Stomach (tissue), 8 donors: ENCODE measurements at regions not wholly inside any gene's neighbourhood (a gene's known extent, or its start where the extent isn't known, plus 50 kb on each side); places are given as distances from the start of the nearest gene placed in this dataset.
"Not testable (repeated sequence)": the region's sequence is repeated elsewhere in the genome, so short reads cannot be mapped to it uniquely, and the experiment has no call there.

Experiments used
- DNase-seq, 2 donors: peaks; one replicate each; pipeline versions ENCODE4 v3.0.0 to v3.0.0-alpha.2; 2013 to 2019
- H3K27ac ChIP-seq, 5 donors: fragments of 200-600 bp in 4 of 5; sonication (generic) in 4 of 5; one replicate each; pipeline ENCODE4 v1.5.1; 2013 to 2019; ENCODE audit warnings: mild to moderate bottlenecking in 1 of 5, moderate library complexity in 1 of 5
- H3K27me3 ChIP-seq, 3 donors: fragments of 200-600 bp; sonication (generic); one replicate each; pipeline ENCODE4 v1.5.1; 2017 to 2019; ENCODE audit warnings: mixed run types in 1 of 3
- H3K36me3 ChIP-seq, 4 donors: fragments of 200-600 bp; sonication (generic); 1 replicate in 3 of 4; 2 replicates in 1 of 4; pipeline ENCODE4 v1.5.1; 2016 to 2019
- H3K4me1 ChIP-seq, 4 donors: fragments of 200-600 bp; sonication (generic); one replicate each; pipeline ENCODE4 v1.5.1; 2016 to 2019
- H3K4me3 ChIP-seq, 4 donors: fragments of 200-600 bp; sonication (generic) in 3 of 4; one replicate each; pipeline ENCODE4 v1.5.1; 2016 to 2019; ENCODE audit warnings: mild to moderate bottlenecking in 1 of 4
- H3K9me3 ChIP-seq, 4 donors: fragments of 200-600 bp; sonication (generic); one replicate each; pipeline ENCODE4 v1.5.1; 2016 to 2019
- CTCF ChIP-seq, 7 experiments: fragments of 450-650 bp in 4 of 7; fragments of 200-600 bp in 3 of 7; sonication (generic) in 3 of 7; IDR thresholded peaks; one replicate each; pipeline ENCODE4 v1.5.1; 2016 to 2019; ENCODE audit warnings: antibody characterized with exemption in 7 of 7, control low read depth in 2 of 7, mild to moderate bottlenecking in 1 of 7
- EP300 ChIP-seq: sonication (generic); formaldehyde crosslinking; IDR thresholded peaks from one replicate; pipeline ENCODE4 v1.6.1; 2017; ENCODE audit warnings: antibody characterized with exemption
- POLR2A ChIP-seq, 4 donors: fragments of 450-650 bp; IDR thresholded peaks; one replicate each; pipeline ENCODE4 v1.6.1; 2016; ENCODE audit warnings: antibody characterized with exemption in 4 of 4, control low read depth in 2 of 4, mild to moderate bottlenecking in 1 of 4, moderate library complexity in 1 of 4
- POLR2AphosphoS5 ChIP-seq, 3 donors: sonication (generic); formaldehyde crosslinking; IDR thresholded peaks; one replicate each; pipeline ENCODE4 v1.6.1; 2016; ENCODE audit warnings: antibody characterized with exemption in 3 of 3
- WGBS, 5 donors: extraction: QIAGEN DNeasy Blood & Tissue Kit in 3 of 5; methylation state at CpG; one replicate each; pipeline versions ENCODE4 v1.1.5 to v1.1.7; 2013 to 2018; 5-methylcytosine and 5-hydroxymethylcytosine counted together
- intact Hi-C: fragments of 100-400 bp; cut with DNase I; formaldehyde crosslinking; loops from one replicate; pipeline ENCODE4 v1.15.1; 2023; ENCODE audit warnings: low total_unique reads
- donor health status: healthy with polysubstance abuse.
- donor health status: Bipolar disorder and iron deficiency.
- donor health status: healthy.

GRCh38 chr12:43206396-43206795, 345.6 kb downstream of the ADAMTS20 start:
- no peak overlapping the region for H3K27ac ChIP-seq
- no peaks in the 10 kb centered on the region for H3K9me3 ChIP-seq
- no peaks in the 10 kb centered on the region for H3K36me3 ChIP-seq
- no peak for DNase-seq
- H3K4me1 ChIP-seq, result no peaks in the 10 kb centered on the region
- H3K4me3 ChIP-seq, result no peak overlapping the region
- H3K27me3 ChIP-seq, result no peaks in the 10 kb centered on the region
- intact Hi-C loops, result no loop called here
- TF ChIP-seq POLR2A (IDR thresholded peaks at IDR 0.05) (no peak), CTCF (IDR thresholded peaks at IDR 0.05) (no peak), POLR2AphosphoS5 (IDR thresholded peaks at IDR 0.05) (no peak), EP300 (no peak)

GRCh38 chr12:43198608-43199007, 353.4 kb downstream of the ADAMTS20 start:
- H3K27me3 ChIP-seq, result no peaks in the 10 kb centered on the region
- no peaks in the 10 kb centered on the region for H3K36me3 ChIP-seq
- H3K4me1 ChIP-seq, result no peaks in the 10 kb centered on the region
- no peaks in the 10 kb centered on the region for H3K9me3 ChIP-seq
- H3K4me3 ChIP-seq, result no peak overlapping the region
- 52 to 69% (median 62%) methylated on average over 2 of the region's 2 CpGs for WGBS, 5 donors
- no peak for TF ChIP-seq POLR2AphosphoS5 (IDR thresholded peaks at IDR 0.05)
- TF ChIP-seq EP300, result no peak
- TF ChIP-seq CTCF (IDR thresholded peaks at IDR 0.05), result no peak
- no peak for TF ChIP-seq POLR2A (IDR thresholded peaks at IDR 0.05)
- no peak for DNase-seq
- intact Hi-C loops, result no loop called here
- H3K27ac ChIP-seq, result no peak overlapping the region

GRCh38 chr12:43196268-43196907, 355.6 kb downstream of the ADAMTS20 start:
- intact Hi-C loops, result no loop called here
- Histone ChIP-seq H3K9me3 (no peaks in the 10 kb centered on the region), H3K27ac (no peak overlapping the region), H3K36me3 (no peaks in the 10 kb centered on the region), H3K4me1 (no peaks in the 10 kb centered on the region), H3K4me3 (no peak overlapping the region), H3K27me3 (no peaks in the 10 kb centered on the region)
- TF ChIP-seq EP300 (no peak), POLR2A (IDR thresholded peaks at IDR 0.05) (no peak), CTCF (IDR thresholded peaks at IDR 0.05) (no peak), POLR2AphosphoS5 (IDR thresholded peaks at IDR 0.05) (no peak)
- 79 to 91% (median 82%) methylated on average over 2 of the region's 2 CpGs for WGBS, 5 donors
- no peak for DNase-seq

GRCh38 chr12:43193096-43193495, 358.9 kb downstream of the ADAMTS20 start:
- H3K4me1 ChIP-seq, H3K27ac ChIP-seq, H3K36me3 ChIP-seq, H3K9me3 ChIP-seq, intact Hi-C loops, H3K4me3 ChIP-seq, H3K27me3 ChIP-seq, DNase-seq: not testable (repeated sequence)
- 58 to 74% (median 70%) methylated on average over 2 of the region's 2 CpGs for WGBS, 5 donors

GRCh38 chr12:43192442-43192841, 359.6 kb downstream of the ADAMTS20 start:
- WGBS, 5 donors, result 80 to 90% (median 85%) methylated on average over 2 of the region's 2 CpGs
- H3K4me1 ChIP-seq, intact Hi-C loops, H3K27ac ChIP-seq, H3K4me3 ChIP-seq, DNase-seq, H3K9me3 ChIP-seq, H3K36me3 ChIP-seq, H3K27me3 ChIP-seq: not testable (repeated sequence)
